IMR-90 (cell line): ENCODE measurements at regions not wholly inside any gene's neighbourhood (a gene's known extent, or its start where the extent isn't known, plus 50 kb on each side); places are given as distances from the start of the nearest gene placed in this dataset.

ENCODE experiments used
- ATAC-seq: fragments of 200-7000 bp; cut with Tn5 transposase; 2 replicates; pipeline ENCODE4 v1.9.1; 2020; ENCODE audit warnings: low read depth, mild to moderate bottlenecking, moderate library complexity
- BruUV-seq: library from RNA; stranded (reverse); fragments of 400-500 nt; replicated peaks from 2 replicates; lab custom pipeline; 2021; lab: Mats Ljungman, UMichigan
- CTCF ChIA-PET: fragments of 300-600 bp; formaldehyde crosslinking; extraction: SDS; loops from one replicate; lab custom pipeline; 2021; ENCODE audit warnings: antibody characterized with exemption; lab: Yijun Ruan, JAX
- POLR2A ChIA-PET: fragments of 300-600 bp; sonication (Branson Sonifier 250); formaldehyde crosslinking; loops from one replicate; lab custom pipeline; 2022; ENCODE audit warnings: antibody characterized with exemption; ENCODE audit not compliant: unreplicated experiment; lab: Charles Lee
- DNase-seq: peaks from one replicate; pipeline ENCODE4 v3.0.0; 2013
- H2AFZ ChIP-seq: replicated peaks from 2 replicates; pipeline ENCODE3; 2013; ENCODE audit warnings: low read length, mild to moderate bottlenecking; ENCODE audit not compliant: poor library complexity
- H2AK5ac ChIP-seq: 2 replicates; pipeline ENCODE4 v1.6.1; 2013; ENCODE audit warnings: low read depth, low read length, inconsistent platforms
- H2AK9ac ChIP-seq: replicated peaks from 2 replicates; pipeline ENCODE3; 2013; ENCODE audit warnings: mild to moderate bottlenecking, low read depth, low read length, moderate library complexity; ENCODE audit not compliant: poor library complexity
- H2BK120ac ChIP-seq: 2 replicates; pipeline ENCODE4 v1.6.1; 2013; ENCODE audit warnings: low read depth, low read length, inconsistent platforms
- H2BK15ac ChIP-seq: 3 replicates; pipeline ENCODE4 v1.6.1; 2013; ENCODE audit warnings: low read depth, low read length, inconsistent platforms
- H2BK20ac ChIP-seq: 2 replicates; pipeline ENCODE4 v1.6.1; 2013; ENCODE audit warnings: low read depth, mild to moderate bottlenecking, inconsistent platforms, low read length, moderate library complexity
- H2BK5ac ChIP-seq: 2 replicates; pipeline ENCODE4 v1.6.1; 2013; ENCODE audit warnings: mild to moderate bottlenecking, low read depth, low read length, inconsistent platforms; ENCODE audit not compliant: poor library complexity, severe bottlenecking
- H3K14ac ChIP-seq: replicated peaks from 2 replicates; pipeline ENCODE4 v1.6.1; 2013; ENCODE audit warnings: low read depth, low read length, inconsistent platforms
- H3K18ac ChIP-seq: 2 replicates; pipeline ENCODE4 v1.6.1; 2013; ENCODE audit warnings: low read depth, low read length, control low read depth
- H3K23ac ChIP-seq: 2 replicates; pipeline ENCODE4 v1.6.1; 2013; ENCODE audit warnings: low read depth, low read length, inconsistent platforms
- H3K27ac ChIP-seq: 2 replicates; pipeline ENCODE4 v1.5.1; 2013; ENCODE audit warnings: mild to moderate bottlenecking, control low read depth, low read length; ENCODE audit not compliant: insufficient read depth
- H3K27me3 ChIP-seq: 2 replicates; pipeline ENCODE4 v1.6.1; 2013; ENCODE audit warnings: low read length; ENCODE audit not compliant: control insufficient read depth, insufficient read depth
- H3K36me3 ChIP-seq: 2 replicates; pipeline ENCODE4 v1.6.1; 2013; ENCODE audit warnings: low read length, mixed read lengths; ENCODE audit not compliant: control insufficient read depth, insufficient read depth
- H3K4ac ChIP-seq: 2 replicates; pipeline ENCODE4 v1.6.1; 2013; ENCODE audit warnings: low read depth, low read length, inconsistent platforms
- H3K4me1 ChIP-seq: 2 replicates; pipeline ENCODE4 v1.6.1; 2013; ENCODE audit warnings: low read length, mixed read lengths; ENCODE audit not compliant: control insufficient read depth, insufficient read depth
- H3K4me2 ChIP-seq: 2 replicates; pipeline ENCODE4 v1.6.1; 2013; ENCODE audit warnings: low read depth, mild to moderate bottlenecking, control low read depth, low read length, moderate library complexity
- H3K4me3 ChIP-seq: 2 replicates; pipeline ENCODE4 v1.5.1; 2013; ENCODE audit warnings: low read depth, mild to moderate bottlenecking, control low read depth, low read length, moderate library complexity; ENCODE audit not compliant: insufficient read depth
- H3K56ac ChIP-seq: 2 replicates; pipeline ENCODE4 v1.6.1; 2013; ENCODE audit warnings: low read length, inconsistent platforms; ENCODE audit not compliant: insufficient read depth; ENCODE audit errors: extremely low read depth
- H3K79me1 ChIP-seq, 2 experiments: 2 replicates each; pipeline ENCODE4 v1.6.1; 2013; ENCODE audit warnings: low read length in 2 of 2, inconsistent platforms in 1 of 2, low read depth in 1 of 2
- H3K9ac ChIP-seq: 2 replicates; pipeline ENCODE4 v1.6.1; 2013; ENCODE audit warnings: low read depth, low read length, control low read depth
- H3K9me1 ChIP-seq: 2 replicates; pipeline ENCODE4 v1.6.1; 2013; ENCODE audit warnings: low read length, inconsistent platforms; ENCODE audit not compliant: insufficient read depth
- H3K9me3 ChIP-seq: 2 replicates; pipeline ENCODE4 v1.6.1; 2013; ENCODE audit warnings: low read length; ENCODE audit not compliant: control insufficient read depth, insufficient read depth
- H4K20me1 ChIP-seq: 2 replicates; pipeline ENCODE4 v1.6.1; 2013; ENCODE audit warnings: low read length, inconsistent platforms; ENCODE audit not compliant: insufficient read depth
- H4K5ac ChIP-seq: 2 replicates; pipeline ENCODE4 v1.6.1; 2013; ENCODE audit warnings: mild to moderate bottlenecking, low read depth, low read length, control low read depth
- H4K8ac ChIP-seq, 2 experiments: 2 replicates each; pipeline ENCODE4 v1.6.1; 2013; ENCODE audit warnings: low read depth in 2 of 2, low read length in 2 of 2, control low read depth in 1 of 2, inconsistent platforms in 1 of 2
- H4K91ac ChIP-seq: 2 replicates; pipeline ENCODE4 v1.6.1; 2013; ENCODE audit warnings: low read depth, low read length, inconsistent platforms; ENCODE audit not compliant: insufficient read depth
- BHLHE40 ChIP-seq: fragments of 150-350 bp; IDR thresholded peaks from 2 replicates; pipeline ENCODE4 v1.6.1; 2016; ENCODE audit warnings: mild to moderate bottlenecking, low read depth, low read length
- CEBPB ChIP-seq: IDR thresholded peaks from 2 replicates; pipeline ENCODE4 v1.6.1; 2012; ENCODE audit warnings: low read depth, low read length, improper control_type of control experiment
- CHD1 ChIP-seq: IDR thresholded peaks from 2 replicates; pipeline ENCODE4 v1.6.1; 2012; ENCODE audit warnings: low read depth, low read length, improper control_type of control experiment
- FOS ChIP-seq: fragments of 150-350 bp; IDR thresholded peaks from 2 replicates; pipeline ENCODE4 v1.6.1; 2016; ENCODE audit warnings: low read depth, low read length
- MAFK ChIP-seq: IDR thresholded peaks from 2 replicates; pipeline ENCODE4 v1.6.1; 2012; ENCODE audit warnings: low read depth, low read length, improper control_type of control experiment
- MXI1 ChIP-seq: IDR thresholded peaks from 2 replicates; pipeline ENCODE4 v1.6.1; 2012; ENCODE audit warnings: low read depth, mild to moderate bottlenecking, low read length, moderate library complexity, borderline replicate concordance
- NFE2L2 ChIP-seq: fragments of 150-350 bp; IDR thresholded peaks from 2 replicates; pipeline ENCODE4 v1.6.1; 2016; ENCODE audit warnings: low read depth, mild to moderate bottlenecking, low read length
- RCOR1 ChIP-seq: IDR thresholded peaks from 2 replicates; pipeline ENCODE4 v1.6.1; 2012; ENCODE audit warnings: mild to moderate bottlenecking, low read length, improper control_type of control experiment; ENCODE audit not compliant: insufficient replicate concordance
- SMC3 ChIP-seq: fragments of 150-350 bp; IDR thresholded peaks from 2 replicates; pipeline ENCODE4 v1.6.1; 2016; ENCODE audit warnings: low read depth, mild to moderate bottlenecking, antibody characterized with exemption, low read length, moderate library complexity
- WGBS, 2 experiments: methylation state at CpG; one replicate each; pipeline versions ENCODE4 v1.1.5 to v1.1.7; 2013; ENCODE audit warnings: missing lambda C conversion rate in 2 of 2; ENCODE audit not compliant: insufficient read length in 1 of 2; ENCODE audit errors: extremely low coverage in 2 of 2; 5-methylcytosine and 5-hydroxymethylcytosine counted together
- dilution Hi-C: fragments of 300-500 bp; cut with HindIII; formaldehyde crosslinking; loops from one replicate; pipeline ENCODE4 v1.14.3; 2018; ENCODE audit warnings: low sequenced_read_pairs; ENCODE audit not compliant: unreplicated experiment
- in situ Hi-C: fragments of 300-500 bp; cut with MboI; formaldehyde crosslinking; loops from 3 replicates; pipeline ENCODE4 v1.14.3; 2019; ENCODE audit warnings: low sequenced_read_pairs, inconsistent platforms, mixed read lengths
- intact Hi-C: fragments of 100-400 bp; cut with micrococcal nuclease; formaldehyde crosslinking; loops from 2 replicates; pipeline ENCODE4 v1.10.0; 2022
- TF ChIP-seq, protein P1 (sequence below): fragments of 150-350 bp; IDR thresholded peaks from 2 replicates; pipeline ENCODE4 v1.6.1; 2016; ENCODE audit warnings: low read depth, mild to moderate bottlenecking, low read length, moderate library complexity, borderline replicate concordance

DNA sequence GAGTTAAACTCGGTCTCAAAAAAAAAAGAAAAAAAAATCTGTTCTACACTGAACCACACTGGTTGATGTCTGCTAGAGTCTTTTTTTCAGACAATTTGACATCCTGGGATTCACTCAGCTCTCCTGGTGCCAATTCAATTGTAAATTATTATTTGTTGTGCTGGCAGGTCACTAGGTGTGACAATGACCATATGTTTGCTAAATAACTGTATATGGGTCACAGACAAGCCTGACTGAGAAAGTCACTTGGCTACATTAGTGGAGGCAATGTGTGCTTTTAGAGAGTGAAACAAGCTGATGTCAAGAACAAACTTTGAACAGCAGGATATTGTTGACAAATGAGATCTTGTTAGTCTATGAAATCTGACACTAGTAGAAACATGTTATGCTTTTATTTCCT, 1379.1 kb downstream of the ZPLD1 start:
- WGBS, 2 experiments = no CpG with 5 or more reads among the region's 1 CpG
- DNase-seq (no peak), ATAC-seq (no peak)
- Histone ChIP-seq H3K9me1 (no peaks in the 10 kb centered on the region), H2AK5ac (no peak overlapping the region), H2BK20ac (no peak overlapping the region), H3K79me1 (no peaks in the 10 kb centered on the region), H4K91ac (no peak overlapping the region), H3K23ac (no peak overlapping the region), H2BK120ac (no peak overlapping the region), H3K27me3 (no peaks in the 10 kb centered on the region), H3K56ac (no peak overlapping the region), H3K27ac (no peak overlapping the region), H4K20me1 (no peaks in the 10 kb centered on the region), H3K4ac (no peak overlapping the region), H2BK15ac (no peak overlapping the region), H3K9me3 (no peaks in the 10 kb centered on the region), H3K9ac (no peak overlapping the region), H3K4me2 (no peak overlapping the region), H2AFZ (no peak overlapping the region), H2BK5ac (no peak overlapping the region), H2AK9ac (no peak overlapping the region), H3K14ac (no peak overlapping the region), H4K5ac (no peak overlapping the region), H3K36me3 (no peaks in the 10 kb centered on the region), H3K18ac (no peak overlapping the region), H3K4me1 (no peaks in the 10 kb centered on the region), H4K8ac (no peak overlapping the region), H3K4me3 (no peak overlapping the region)
- ChIA-PET CTCF (interaction anchor here (0.7 kb wide), 1 partner anchor 25 kb away, joined by 3 read pairs; no protein-coding TSS in a partner anchor), POLR2A (no interaction called here)
- intact Hi-C loops (no loop called here), dilution Hi-C loops (no loop called here), in situ Hi-C loops (no loop called here)
- BruUV-seq = no TSS peak
- TF ChIP-seq CEBPB (no peak), SMC3 (no peak), CHD1 (no peak), NFE2L2 (no peak), BHLHE40 (no peak), FOS (no peak), MAFK (no peak), MXI1 (no peak), RCOR1 (no peak)
- TF ChIP-seq, protein P1, sequence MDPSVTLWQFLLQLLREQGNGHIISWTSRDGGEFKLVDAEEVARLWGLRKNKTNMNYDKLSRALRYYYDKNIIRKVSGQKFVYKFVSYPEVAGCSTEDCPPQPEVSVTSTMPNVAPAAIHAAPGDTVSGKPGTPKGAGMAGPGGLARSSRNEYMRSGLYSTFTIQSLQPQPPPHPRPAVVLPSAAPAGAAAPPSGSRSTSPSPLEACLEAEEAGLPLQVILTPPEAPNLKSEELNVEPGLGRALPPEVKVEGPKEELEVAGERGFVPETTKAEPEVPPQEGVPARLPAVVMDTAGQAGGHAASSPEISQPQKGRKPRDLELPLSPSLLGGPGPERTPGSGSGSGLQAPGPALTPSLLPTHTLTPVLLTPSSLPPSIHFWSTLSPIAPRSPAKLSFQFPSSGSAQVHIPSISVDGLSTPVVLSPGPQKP = no peak
